Inflammatory macrophage (primary cell): ENCODE measurements at regions not wholly inside any gene's neighbourhood (a gene's known extent, or its start where the extent isn't known, plus 50 kb on each side); places are given as distances from the start of the nearest gene placed in this dataset.
"Not testable (repeated sequence)": the region's sequence is repeated elsewhere in the genome, so short reads cannot be mapped to it uniquely, and the experiment has no call there.

ENCODE experiments used
- DNase-seq, 2 donors: peaks; one replicate each; pipeline ENCODE4 v3.0.0-alpha.2; 2020 to 2022

DNA sequence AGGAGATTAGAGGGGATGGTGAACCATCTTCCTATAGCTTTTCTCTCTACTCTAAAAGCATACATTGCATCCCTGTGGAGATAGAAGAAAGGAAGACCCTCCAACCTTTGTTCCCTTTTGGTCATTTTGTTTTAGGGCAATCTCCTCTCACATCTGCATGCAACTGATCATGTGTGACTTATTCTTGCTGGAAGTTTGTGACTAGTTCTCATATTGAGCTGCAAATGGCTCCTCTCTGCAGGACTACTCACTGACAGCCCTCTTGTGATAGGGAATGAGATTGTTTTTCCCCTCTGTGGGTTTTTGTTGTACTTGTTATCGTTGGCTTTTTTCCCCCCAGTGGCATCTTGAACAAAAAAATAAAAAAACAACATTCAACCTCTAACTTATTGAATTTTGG is 416.0 kb upstream of the CNTNAP5 start:
- no peak for DNase-seq

- DNase-seq: no peak
Measured at GRCh38 chr2:123614596-123614995, 410.5 kb upstream of the CNTNAP5 start.

DNA sequence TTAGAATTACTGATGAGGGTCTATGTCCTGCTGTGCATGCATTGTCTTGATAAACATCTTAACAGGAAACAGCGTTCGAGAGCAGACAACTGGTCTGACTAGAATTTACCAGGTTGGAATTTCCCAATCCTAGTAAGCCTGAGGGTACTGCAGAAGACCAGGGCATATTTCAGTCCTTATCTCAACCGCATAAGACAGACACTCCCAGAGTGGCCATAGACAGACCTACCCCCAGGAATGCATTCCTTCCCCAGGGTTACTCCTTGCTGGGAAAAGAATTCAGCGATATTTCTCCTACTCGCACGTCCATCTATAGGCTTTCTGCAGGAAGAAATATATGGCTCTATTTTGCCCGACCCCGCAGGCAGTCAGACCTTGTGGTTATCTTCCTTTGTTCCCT is 406.4 kb upstream of the CNTNAP5 start:
- not testable (repeated sequence) for DNase-seq

GRCh38 chr2:123624816-123625215 is 400.3 kb upstream of the CNTNAP5 start:
- DNase-seq: no peak

DNA sequence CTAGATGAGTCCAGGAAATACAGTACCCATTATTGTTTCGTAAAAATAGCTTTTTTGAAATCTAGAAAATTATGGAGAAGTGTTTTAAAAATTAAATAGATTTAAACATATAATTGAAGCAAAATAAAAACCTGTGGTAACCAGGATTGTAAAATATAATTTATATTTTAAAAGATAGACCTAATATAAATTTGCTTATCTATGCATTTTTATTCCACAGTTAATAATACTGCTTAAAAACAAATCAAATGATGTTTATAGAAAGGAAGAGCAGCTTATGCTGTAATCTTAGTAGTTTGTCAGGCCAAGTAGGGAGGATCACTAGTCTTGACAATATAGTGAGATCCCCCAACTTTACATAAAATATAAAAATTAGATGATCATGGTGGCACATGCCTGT is 388.9 kb upstream of the CNTNAP5 start:
- DNase-seq: no peak

GRCh38 chr2:123640685-123641335 is 384.3 kb upstream of the CNTNAP5 start:
- peak in 1 of 2 donors; percentile 2 for DNase-seq

DNA sequence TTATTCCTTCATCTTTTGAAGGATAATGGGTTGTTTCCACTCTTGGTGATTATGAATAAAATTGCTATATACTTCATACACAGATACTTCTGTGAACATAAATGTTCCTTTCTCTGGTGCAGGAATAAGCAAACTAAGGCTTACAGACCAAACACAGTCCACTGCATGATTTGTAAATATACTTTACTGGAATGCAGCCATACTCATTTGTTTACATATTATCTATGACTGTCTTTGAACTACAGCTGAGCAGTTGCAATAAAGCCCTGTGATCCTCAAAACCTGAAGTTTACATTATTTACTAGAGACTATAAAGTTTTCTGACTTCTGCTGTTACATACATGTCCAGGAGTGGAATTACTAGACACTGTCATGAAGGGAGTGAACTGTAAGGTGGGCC is 381.0 kb upstream of the CNTNAP5 start:
- DNase-seq: no peak

DNA sequence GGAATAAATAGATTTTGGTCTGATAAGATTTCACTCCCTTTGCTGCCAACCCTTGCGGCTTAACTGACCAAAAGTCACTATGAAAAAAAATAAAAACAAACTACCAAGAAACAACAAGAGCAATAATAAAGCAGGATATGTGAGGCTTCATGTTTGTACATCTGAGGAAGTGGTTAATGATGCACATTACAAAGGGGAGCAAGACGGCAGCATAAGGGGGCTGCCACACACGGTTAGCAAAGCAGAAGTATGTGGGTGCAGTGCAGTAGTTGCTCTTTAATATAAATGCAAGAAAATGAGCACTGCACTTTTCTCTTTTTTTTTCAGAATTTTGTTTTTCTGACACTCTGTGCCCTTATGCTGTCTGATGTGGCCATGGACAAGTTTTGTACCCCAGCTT is 377.1 kb upstream of the CNTNAP5 start:
- DNase-seq: no peak

DNA sequence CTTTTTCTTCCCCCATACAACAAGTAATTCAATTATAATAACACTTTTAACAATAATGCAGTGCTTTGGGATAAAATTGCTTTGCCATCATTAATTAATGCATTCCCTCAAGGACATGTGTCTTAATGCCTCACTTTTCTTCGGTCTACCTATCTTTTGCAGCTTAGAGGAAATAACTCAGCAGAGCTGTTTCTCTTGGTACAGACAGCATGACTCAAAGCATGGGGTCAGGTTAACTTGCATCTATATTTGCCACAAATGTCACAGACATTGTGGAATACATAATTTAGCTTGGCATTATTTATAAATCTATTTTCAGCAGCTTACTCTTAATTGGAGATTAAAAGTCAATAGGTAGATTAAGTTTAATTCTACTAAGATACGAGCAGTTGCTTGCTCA is 376.1 kb upstream of the CNTNAP5 start:
- DNase-seq: no peak

DNA sequence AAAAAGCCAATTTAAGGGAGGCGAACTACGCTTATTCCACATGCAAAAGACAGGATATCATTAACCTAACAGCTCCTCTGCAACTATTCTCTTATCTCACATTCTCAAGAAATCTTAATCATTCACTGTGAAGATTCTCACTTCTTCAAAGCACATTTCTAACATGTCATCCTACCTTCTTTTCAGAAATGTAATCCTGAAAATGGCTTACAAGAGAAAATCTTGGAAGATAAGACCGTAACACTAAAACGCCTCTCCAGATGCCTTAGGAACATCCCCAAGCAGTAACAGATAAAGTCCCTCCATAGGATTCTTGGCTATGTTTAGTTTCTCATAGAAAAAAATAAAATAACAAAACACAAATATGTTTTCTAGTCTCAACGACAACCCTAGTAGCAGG is 373.9 kb upstream of the CNTNAP5 start:
- DNase-seq: no peak

DNA sequence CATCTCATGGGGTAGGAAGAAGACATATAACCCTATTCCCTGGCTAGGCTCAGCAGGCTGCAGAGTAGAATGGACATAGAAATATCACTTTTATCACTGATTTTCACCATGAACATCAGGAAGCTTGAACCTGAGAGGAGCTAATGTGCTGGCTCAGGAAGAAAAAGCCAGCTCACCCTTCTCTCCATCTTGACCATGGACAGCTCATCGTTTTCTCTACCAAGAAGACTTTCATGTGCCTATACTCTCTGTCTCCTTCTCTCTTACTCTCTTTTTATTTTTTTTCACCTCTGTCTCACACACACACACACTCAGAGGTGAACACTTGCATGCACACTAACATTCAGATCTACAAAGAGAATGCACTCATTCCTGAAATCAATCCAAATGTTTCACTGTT is 372.8 kb upstream of the CNTNAP5 start:
- DNase-seq: no peak

DNA sequence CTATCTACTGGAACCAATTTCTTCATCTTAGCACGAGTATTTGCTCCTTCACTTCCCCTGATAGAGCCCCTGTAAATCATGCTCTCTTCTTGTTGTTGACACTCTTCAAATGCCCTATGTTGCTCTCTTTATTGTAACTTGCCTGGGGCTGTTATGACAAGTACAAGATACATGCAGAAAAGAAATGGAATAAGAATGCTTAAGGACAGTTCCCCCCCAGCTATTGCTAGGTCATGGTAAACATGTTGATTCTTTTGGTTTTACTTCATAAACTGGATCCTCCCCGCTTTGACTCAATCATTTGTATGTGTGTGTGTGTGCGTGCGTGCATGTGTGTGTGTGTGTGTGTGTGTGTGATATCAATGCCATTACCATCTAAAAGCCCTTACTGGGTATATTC is 368.5 kb upstream of the CNTNAP5 start:
- DNase-seq: no peak

GRCh38 chr2:123659120-123659519 is 366.0 kb upstream of the CNTNAP5 start:
- no peak for DNase-seq

DNA sequence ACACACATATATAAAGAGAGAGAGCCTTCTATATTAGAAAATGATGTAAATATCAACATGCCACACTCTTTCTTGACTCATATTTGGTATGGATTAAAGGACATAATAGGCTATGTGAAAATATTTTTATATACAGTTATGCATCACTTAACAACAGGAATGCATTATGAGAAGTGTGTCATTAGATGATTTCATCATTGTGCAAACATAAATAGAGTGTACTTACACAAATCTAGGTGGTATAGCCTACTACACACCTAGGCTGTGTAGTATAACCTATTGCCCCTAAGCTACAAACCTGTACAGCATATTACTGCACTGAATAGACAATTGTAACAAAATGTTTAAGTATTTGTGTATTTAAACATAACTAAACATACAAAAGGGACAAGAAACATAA is 354.8 kb upstream of the CNTNAP5 start:
- no peak for DNase-seq

DNA sequence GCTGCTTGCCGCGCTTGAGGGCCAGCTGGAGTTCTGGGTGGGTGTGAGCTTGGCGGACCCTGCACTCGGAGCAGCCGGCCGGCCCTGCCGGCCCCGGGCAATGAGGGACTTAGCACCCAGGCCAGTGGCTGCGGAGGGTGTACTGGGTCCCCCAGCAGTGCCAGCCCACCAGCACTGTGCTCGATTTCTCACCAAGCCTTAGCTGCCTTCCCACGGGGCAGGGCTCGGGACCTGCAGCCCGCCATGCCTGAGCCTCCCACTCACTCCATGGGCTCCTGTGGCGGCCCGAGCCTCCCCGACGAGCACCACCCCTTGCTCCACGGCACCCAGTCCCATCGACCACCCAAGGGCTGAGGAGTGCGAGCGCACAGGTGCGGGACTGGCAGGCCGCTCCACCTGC is 341.3 kb upstream of the CNTNAP5 start:
- not testable (repeated sequence) for DNase-seq

DNA sequence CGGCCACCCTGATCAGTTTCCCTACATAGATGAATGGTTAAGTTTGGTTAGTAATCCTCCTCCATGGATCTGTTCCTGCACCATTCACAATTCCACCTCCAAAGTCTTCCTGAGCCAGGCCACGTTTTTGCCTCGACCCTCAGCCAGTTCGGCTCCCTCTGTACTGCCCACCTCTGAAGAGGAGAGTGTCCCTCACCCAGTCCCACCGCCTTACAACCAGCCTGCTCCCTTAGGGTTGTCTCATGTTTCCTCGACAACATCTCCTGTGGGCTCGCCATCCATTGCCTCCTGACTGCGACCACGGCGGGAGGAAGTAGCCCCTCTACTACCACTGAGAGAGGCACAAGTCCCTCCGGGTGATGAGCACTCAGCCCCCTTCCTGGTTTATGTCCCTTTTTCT is 338.0 kb upstream of the CNTNAP5 start:
- no peak for DNase-seq

DNA sequence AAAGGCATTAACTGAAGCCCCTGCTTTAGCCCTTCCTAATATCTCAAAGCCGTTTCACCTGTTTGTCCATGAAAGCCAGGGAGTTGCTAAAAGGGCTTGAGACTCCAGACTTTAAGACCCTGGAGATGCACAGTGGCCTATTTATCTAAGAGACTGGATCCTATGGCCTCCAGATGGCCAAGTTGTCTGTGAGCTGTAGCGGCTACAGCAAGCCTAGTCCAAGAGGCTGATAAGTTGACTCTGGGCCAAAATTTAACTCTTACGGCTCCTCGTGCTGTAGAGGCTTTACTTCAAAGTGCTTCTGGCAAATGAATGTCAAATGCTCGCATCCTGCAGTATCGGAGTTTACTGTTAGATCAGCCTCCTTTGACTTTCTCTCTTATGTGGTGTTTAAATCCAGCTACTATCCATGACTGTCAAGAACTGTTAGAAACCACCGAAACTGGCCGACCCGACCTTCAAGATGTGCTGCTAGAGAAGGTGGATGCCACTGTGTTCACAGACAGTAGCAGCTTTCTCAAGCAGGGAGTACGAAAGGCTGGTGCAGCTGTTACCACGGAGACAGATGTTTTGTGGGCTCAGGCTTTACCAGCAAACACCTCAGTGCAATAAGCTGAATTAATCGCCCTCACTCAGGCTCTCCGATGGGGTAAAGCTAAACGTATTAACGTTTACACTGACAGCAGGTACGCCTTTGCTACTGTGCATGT is 336.7 kb upstream of the CNTNAP5 start:
- no peak for DNase-seq

- peak; percentile 22 to 43 for DNase-seq
Measured at GRCh38 chr2:123692121-123692520, 333.0 kb upstream of the CNTNAP5 start.

DNA sequence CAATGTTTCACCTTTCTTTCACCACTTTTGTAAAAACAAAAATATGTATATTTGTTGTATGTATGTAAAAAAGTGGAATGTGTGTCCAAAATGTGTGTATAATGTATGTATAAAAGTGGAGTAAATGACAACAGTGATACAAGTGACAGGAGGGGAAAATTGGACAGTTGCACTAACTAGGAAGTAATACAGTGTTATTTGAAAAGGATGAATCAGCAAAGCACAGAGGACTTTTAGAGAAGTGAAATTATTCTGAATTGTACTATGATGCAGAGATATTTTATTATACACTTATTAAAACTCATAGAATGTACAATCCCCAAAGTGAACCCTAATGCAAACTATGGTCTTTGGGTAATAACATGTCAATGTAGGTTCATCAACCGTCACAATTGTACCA is 331.3 kb upstream of the CNTNAP5 start:
- peak in 1 of 2 donors; percentile 61 for DNase-seq

DNA sequence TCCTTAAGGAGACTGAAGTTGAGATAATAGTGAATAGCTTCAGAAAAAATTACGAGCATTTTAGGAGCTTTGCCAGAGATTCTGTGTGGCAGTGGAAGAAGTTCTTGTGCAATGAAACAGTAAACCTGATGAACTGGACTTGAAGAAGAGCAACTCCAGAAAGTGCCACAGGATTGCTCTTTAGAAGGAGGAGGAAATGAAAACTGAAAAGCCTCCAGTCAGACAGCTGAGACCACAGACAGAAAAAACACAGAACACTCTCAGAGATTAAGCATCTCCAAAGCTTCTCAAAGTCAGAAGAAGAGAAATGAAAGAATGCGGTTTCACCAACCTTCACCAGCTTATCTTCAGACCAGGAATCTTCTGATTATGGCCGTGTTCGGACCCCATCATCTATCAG is 329.7 kb upstream of the CNTNAP5 start:
- no peak for DNase-seq

GRCh38 chr2:123696021-123696420 is 329.1 kb upstream of the CNTNAP5 start:
- no peak for DNase-seq

GRCh38 chr2:123696799-123697410 is 328.2 kb upstream of the CNTNAP5 start:
- no peak for DNase-seq

DNA sequence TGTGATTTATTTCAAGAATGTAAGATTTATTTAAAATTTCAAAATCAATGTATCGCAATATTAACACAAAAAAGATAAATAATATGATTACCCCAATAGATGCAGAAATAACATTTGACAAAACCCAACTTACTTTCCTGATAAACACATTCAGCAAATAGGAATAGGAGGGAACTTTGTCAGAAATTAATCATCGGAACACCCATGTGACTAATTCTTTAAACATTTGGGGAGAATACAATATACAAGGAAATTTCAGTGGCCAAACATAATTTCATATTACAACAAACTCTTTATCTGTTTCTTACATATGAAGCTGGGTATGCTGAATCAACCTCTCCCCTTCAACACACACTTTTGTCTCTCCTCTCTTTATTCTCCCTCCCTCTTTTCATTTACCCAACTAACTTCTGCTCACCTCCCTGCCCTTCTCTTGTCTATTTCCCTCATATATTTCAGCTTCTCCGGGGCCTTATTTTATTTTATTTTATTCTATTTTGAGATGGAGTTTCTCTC is 309.6 kb upstream of the CNTNAP5 start:
- no peak for DNase-seq
